IMR-90 (cell line): ENCODE measurements at regions not wholly inside any gene's neighbourhood (a gene's known extent, or its start where the extent isn't known, plus 50 kb on each side); places are given as distances from the start of the nearest gene placed in this dataset.

Source experiments
- ATAC-seq: fragments of 200-7000 bp; cut with Tn5 transposase; 2 replicates; pipeline ENCODE4 v1.9.1; 2020; ENCODE audit warnings: low read depth, mild to moderate bottlenecking, moderate library complexity
- BruUV-seq: library from RNA; stranded (reverse); fragments of 400-500 nt; replicated peaks from 2 replicates; lab custom pipeline; 2021; lab: Mats Ljungman, UMichigan
- CTCF ChIA-PET: fragments of 300-600 bp; formaldehyde crosslinking; extraction: SDS; loops from one replicate; lab custom pipeline; 2021; ENCODE audit warnings: antibody characterized with exemption; lab: Yijun Ruan, JAX
- POLR2A ChIA-PET: fragments of 300-600 bp; sonication (Branson Sonifier 250); formaldehyde crosslinking; loops from one replicate; lab custom pipeline; 2022; ENCODE audit warnings: antibody characterized with exemption; ENCODE audit not compliant: unreplicated experiment; lab: Charles Lee
- DNase-seq: peaks from one replicate; pipeline ENCODE4 v3.0.0; 2013
- H2AFZ ChIP-seq: replicated peaks from 2 replicates; pipeline ENCODE3; 2013; ENCODE audit warnings: low read length, mild to moderate bottlenecking; ENCODE audit not compliant: poor library complexity
- H2AK5ac ChIP-seq: 2 replicates; pipeline ENCODE4 v1.6.1; 2013; ENCODE audit warnings: low read depth, low read length, inconsistent platforms
- H2AK9ac ChIP-seq: replicated peaks from 2 replicates; pipeline ENCODE3; 2013; ENCODE audit warnings: mild to moderate bottlenecking, low read depth, low read length, moderate library complexity; ENCODE audit not compliant: poor library complexity
- H2BK120ac ChIP-seq: 2 replicates; pipeline ENCODE4 v1.6.1; 2013; ENCODE audit warnings: low read depth, low read length, inconsistent platforms
- H2BK15ac ChIP-seq: 3 replicates; pipeline ENCODE4 v1.6.1; 2013; ENCODE audit warnings: low read depth, low read length, inconsistent platforms
- H2BK20ac ChIP-seq: 2 replicates; pipeline ENCODE4 v1.6.1; 2013; ENCODE audit warnings: low read depth, mild to moderate bottlenecking, inconsistent platforms, low read length, moderate library complexity
- H2BK5ac ChIP-seq: 2 replicates; pipeline ENCODE4 v1.6.1; 2013; ENCODE audit warnings: mild to moderate bottlenecking, low read depth, low read length, inconsistent platforms; ENCODE audit not compliant: poor library complexity, severe bottlenecking
- H3K14ac ChIP-seq: replicated peaks from 2 replicates; pipeline ENCODE4 v1.6.1; 2013; ENCODE audit warnings: low read depth, low read length, inconsistent platforms
- H3K18ac ChIP-seq: 2 replicates; pipeline ENCODE4 v1.6.1; 2013; ENCODE audit warnings: low read depth, low read length, control low read depth
- H3K23ac ChIP-seq: 2 replicates; pipeline ENCODE4 v1.6.1; 2013; ENCODE audit warnings: low read depth, low read length, inconsistent platforms
- H3K27ac ChIP-seq: 2 replicates; pipeline ENCODE4 v1.5.1; 2013; ENCODE audit warnings: mild to moderate bottlenecking, control low read depth, low read length; ENCODE audit not compliant: insufficient read depth
- H3K27me3 ChIP-seq: 2 replicates; pipeline ENCODE4 v1.6.1; 2013; ENCODE audit warnings: low read length; ENCODE audit not compliant: control insufficient read depth, insufficient read depth
- H3K36me3 ChIP-seq: 2 replicates; pipeline ENCODE4 v1.6.1; 2013; ENCODE audit warnings: low read length, mixed read lengths; ENCODE audit not compliant: control insufficient read depth, insufficient read depth
- H3K4ac ChIP-seq: 2 replicates; pipeline ENCODE4 v1.6.1; 2013; ENCODE audit warnings: low read depth, low read length, inconsistent platforms
- H3K4me1 ChIP-seq: 2 replicates; pipeline ENCODE4 v1.6.1; 2013; ENCODE audit warnings: low read length, mixed read lengths; ENCODE audit not compliant: control insufficient read depth, insufficient read depth
- H3K4me2 ChIP-seq: 2 replicates; pipeline ENCODE4 v1.6.1; 2013; ENCODE audit warnings: low read depth, mild to moderate bottlenecking, control low read depth, low read length, moderate library complexity
- H3K4me3 ChIP-seq: 2 replicates; pipeline ENCODE4 v1.5.1; 2013; ENCODE audit warnings: low read depth, mild to moderate bottlenecking, control low read depth, low read length, moderate library complexity; ENCODE audit not compliant: insufficient read depth
- H3K56ac ChIP-seq: 2 replicates; pipeline ENCODE4 v1.6.1; 2013; ENCODE audit warnings: low read length, inconsistent platforms; ENCODE audit not compliant: insufficient read depth; ENCODE audit errors: extremely low read depth
- H3K79me1 ChIP-seq, 2 experiments: 2 replicates each; pipeline ENCODE4 v1.6.1; 2013; ENCODE audit warnings: low read length in 2 of 2, inconsistent platforms in 1 of 2, low read depth in 1 of 2
- H3K9ac ChIP-seq: 2 replicates; pipeline ENCODE4 v1.6.1; 2013; ENCODE audit warnings: low read depth, low read length, control low read depth
- H3K9me1 ChIP-seq: 2 replicates; pipeline ENCODE4 v1.6.1; 2013; ENCODE audit warnings: low read length, inconsistent platforms; ENCODE audit not compliant: insufficient read depth
- H3K9me3 ChIP-seq: 2 replicates; pipeline ENCODE4 v1.6.1; 2013; ENCODE audit warnings: low read length; ENCODE audit not compliant: control insufficient read depth, insufficient read depth
- H4K20me1 ChIP-seq: 2 replicates; pipeline ENCODE4 v1.6.1; 2013; ENCODE audit warnings: low read length, inconsistent platforms; ENCODE audit not compliant: insufficient read depth
- H4K5ac ChIP-seq: 2 replicates; pipeline ENCODE4 v1.6.1; 2013; ENCODE audit warnings: mild to moderate bottlenecking, low read depth, low read length, control low read depth
- H4K8ac ChIP-seq, 2 experiments: 2 replicates each; pipeline ENCODE4 v1.6.1; 2013; ENCODE audit warnings: low read depth in 2 of 2, low read length in 2 of 2, control low read depth in 1 of 2, inconsistent platforms in 1 of 2
- H4K91ac ChIP-seq: 2 replicates; pipeline ENCODE4 v1.6.1; 2013; ENCODE audit warnings: low read depth, low read length, inconsistent platforms; ENCODE audit not compliant: insufficient read depth
- BHLHE40 ChIP-seq: fragments of 150-350 bp; IDR thresholded peaks from 2 replicates; pipeline ENCODE4 v1.6.1; 2016; ENCODE audit warnings: mild to moderate bottlenecking, low read depth, low read length
- CEBPB ChIP-seq: IDR thresholded peaks from 2 replicates; pipeline ENCODE4 v1.6.1; 2012; ENCODE audit warnings: low read depth, low read length, improper control_type of control experiment
- CHD1 ChIP-seq: IDR thresholded peaks from 2 replicates; pipeline ENCODE4 v1.6.1; 2012; ENCODE audit warnings: low read depth, low read length, improper control_type of control experiment
- CTCF ChIP-seq: conservative IDR thresholded peaks from 2 replicates; pipeline ENCODE4 v1.5.1; 2012; ENCODE audit warnings: mild to moderate bottlenecking, low read depth, low read length, improper control_type of control experiment
- ELK1 ChIP-seq: fragments of 150-350 bp; IDR thresholded peaks from 2 replicates; pipeline ENCODE4 v1.6.1; 2016; ENCODE audit warnings: low read depth, mild to moderate bottlenecking, low read length, moderate library complexity, borderline replicate concordance
- FOS ChIP-seq: fragments of 150-350 bp; IDR thresholded peaks from 2 replicates; pipeline ENCODE4 v1.6.1; 2016; ENCODE audit warnings: low read depth, low read length
- MAFK ChIP-seq: IDR thresholded peaks from 2 replicates; pipeline ENCODE4 v1.6.1; 2012; ENCODE audit warnings: low read depth, low read length, improper control_type of control experiment
- MAZ ChIP-seq: IDR thresholded peaks from 2 replicates; pipeline ENCODE4 v1.6.1; 2012; ENCODE audit warnings: low read depth, mild to moderate bottlenecking, low read length, improper control_type of control experiment, moderate library complexity, borderline replicate concordance
- MXI1 ChIP-seq: IDR thresholded peaks from 2 replicates; pipeline ENCODE4 v1.6.1; 2012; ENCODE audit warnings: low read depth, mild to moderate bottlenecking, low read length, moderate library complexity, borderline replicate concordance
- NFE2L2 ChIP-seq: fragments of 150-350 bp; IDR thresholded peaks from 2 replicates; pipeline ENCODE4 v1.6.1; 2016; ENCODE audit warnings: low read depth, mild to moderate bottlenecking, low read length
- POLR2A ChIP-seq: IDR thresholded peaks from 2 replicates; pipeline ENCODE4 v1.6.1; 2012; ENCODE audit warnings: mild to moderate bottlenecking, low read depth, low read length
- RAD21 ChIP-seq: IDR thresholded peaks from 2 replicates; pipeline ENCODE4 v1.6.1; 2012; ENCODE audit warnings: low read length, improper control_type of control experiment
- RCOR1 ChIP-seq: IDR thresholded peaks from 2 replicates; pipeline ENCODE4 v1.6.1; 2012; ENCODE audit warnings: mild to moderate bottlenecking, low read length, improper control_type of control experiment; ENCODE audit not compliant: insufficient replicate concordance
- RFX5 ChIP-seq: IDR thresholded peaks from 2 replicates; pipeline ENCODE4 v1.8.0; 2012; ENCODE audit warnings: low read depth, mild to moderate bottlenecking, low read length, moderate library complexity
- SMC3 ChIP-seq: fragments of 150-350 bp; IDR thresholded peaks from 2 replicates; pipeline ENCODE4 v1.6.1; 2016; ENCODE audit warnings: low read depth, mild to moderate bottlenecking, antibody characterized with exemption, low read length, moderate library complexity
- USF2 ChIP-seq: fragments of 150-350 bp; IDR thresholded peaks from 2 replicates; pipeline ENCODE4 v1.6.1; 2017; ENCODE audit warnings: mild to moderate bottlenecking, antibody characterized with exemption, low read length, low read depth
- WGBS, 2 experiments: methylation state at CpG; one replicate each; pipeline versions ENCODE4 v1.1.5 to v1.1.7; 2013; ENCODE audit warnings: missing lambda C conversion rate in 2 of 2; ENCODE audit not compliant: insufficient read length in 1 of 2; ENCODE audit errors: extremely low coverage in 2 of 2; 5-methylcytosine and 5-hydroxymethylcytosine counted together
- dilution Hi-C: fragments of 300-500 bp; cut with HindIII; formaldehyde crosslinking; loops from one replicate; pipeline ENCODE4 v1.14.3; 2018; ENCODE audit warnings: low sequenced_read_pairs; ENCODE audit not compliant: unreplicated experiment
- in situ Hi-C: fragments of 300-500 bp; cut with MboI; formaldehyde crosslinking; loops from 3 replicates; pipeline ENCODE4 v1.14.3; 2019; ENCODE audit warnings: low sequenced_read_pairs, inconsistent platforms, mixed read lengths
- intact Hi-C: fragments of 100-400 bp; cut with micrococcal nuclease; formaldehyde crosslinking; loops from 2 replicates; pipeline ENCODE4 v1.10.0; 2022

- Histone ChIP-seq H4K8ac (no peak overlapping the region), H2BK20ac (no peak overlapping the region), H3K4me3 (no peak overlapping the region), H2AK9ac (no peak overlapping the region), H2AFZ (no peak overlapping the region), H3K9ac (no peak overlapping the region), H4K20me1 (no peaks in the 10 kb centered on the region), H2AK5ac (no peak overlapping the region), H3K23ac (no peak overlapping the region), H3K14ac (no peak overlapping the region), H3K79me1 (no peaks in the 10 kb centered on the region), H3K9me3 (no peaks in the 10 kb centered on the region), H2BK120ac (no peak overlapping the region), H3K27me3 (no peaks in the 10 kb centered on the region), H4K5ac (no peak overlapping the region), H3K9me1 (no peaks in the 10 kb centered on the region), H2BK5ac (no peak overlapping the region), H2BK15ac (no peak overlapping the region), H3K56ac (no peak overlapping the region), H3K4me2 (no peak overlapping the region), H3K4ac (no peak overlapping the region), H3K27ac (no peak overlapping the region), H3K18ac (no peak overlapping the region), H3K36me3 (no peaks in the 10 kb centered on the region), H4K91ac (no peak overlapping the region), H3K4me1 (no peaks in the 10 kb centered on the region)
- dilution Hi-C loops (no loop called here), in situ Hi-C loops (no loop called here), intact Hi-C loops (no loop called here)
- no TSS peak for BruUV-seq
- 67% methylated on average over 1 of the region's 3 CpGs; no CpG with 5 or more reads in 1 of the 2 experiments for WGBS, 2 experiments
- TF ChIP-seq MXI1, result no peak
- no peak for TF ChIP-seq BHLHE40
- TF ChIP-seq CTCF, result no peak
- no peak for TF ChIP-seq RCOR1
- TF ChIP-seq MAFK, result no peak
- no peak for TF ChIP-seq USF2
- no peak for TF ChIP-seq CEBPB
- no peak for TF ChIP-seq CHD1
- no peak for TF ChIP-seq RAD21
- TF ChIP-seq ELK1, result no peak
- TF ChIP-seq NFE2L2, result no peak
- no peak for TF ChIP-seq POLR2A
- TF ChIP-seq MAZ, result no peak
- TF ChIP-seq FOS, result no peak
- no peak for TF ChIP-seq RFX5
- no peak for TF ChIP-seq SMC3
- DNase-seq (no peak), ATAC-seq (no peak)
- ChIA-PET CTCF (no interaction called here), POLR2A (no interaction called here)
These were observed 378.4 kb upstream of the PIK3C3 start for GRCh38 chr18:41576643-41577042.
